ENCODE measurements at regions not wholly inside any gene's neighbourhood (a gene's known extent, or its start where the extent isn't known, plus 50 kb on each side); places are given as distances from the start of the nearest gene placed in this dataset.

DNA sequence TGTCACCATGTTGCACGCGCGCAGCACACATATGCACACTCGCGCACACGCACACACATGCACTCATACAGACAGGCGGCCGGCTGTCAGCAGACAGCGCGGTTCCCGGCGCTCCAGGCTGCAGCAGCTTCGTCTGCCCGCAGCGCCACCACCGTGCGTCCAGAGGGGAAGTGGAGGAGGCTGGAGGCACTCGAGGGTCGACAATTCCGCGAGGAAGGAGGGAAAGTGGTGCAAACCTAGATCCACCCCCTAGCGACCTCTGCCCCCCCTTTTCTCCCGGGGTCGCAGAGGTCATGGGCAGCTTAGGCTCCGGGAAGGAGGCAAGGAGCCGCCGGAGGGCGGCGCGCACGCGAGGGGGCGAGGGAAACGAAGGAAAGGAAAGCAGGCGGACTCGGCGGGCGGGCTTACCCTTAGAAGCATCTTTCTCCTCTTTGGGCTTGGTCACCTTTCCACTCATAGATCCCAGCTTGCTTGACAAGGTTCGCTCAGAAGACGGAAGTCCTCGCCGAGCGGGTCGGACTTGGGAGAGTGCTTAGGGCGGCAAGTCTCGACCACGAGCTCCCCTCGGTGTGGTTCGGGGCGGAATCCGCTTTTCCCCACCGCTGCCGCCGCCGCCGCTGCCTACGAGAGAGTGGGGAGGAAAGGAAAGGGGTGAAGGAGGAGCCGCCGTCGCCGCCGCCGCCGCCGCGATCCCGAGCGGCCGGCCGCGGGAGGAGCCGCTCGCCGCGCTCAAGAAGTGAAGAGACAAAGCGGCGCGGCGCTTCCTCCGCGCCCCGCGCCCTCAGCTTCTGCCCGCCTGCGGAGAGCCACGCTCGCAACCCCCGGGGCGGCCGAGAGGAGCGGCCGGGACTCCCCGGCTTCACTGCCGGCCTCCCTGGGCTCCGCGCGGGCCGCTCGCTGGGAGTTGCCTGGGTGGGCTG is 326.6 kb upstream of the F9 start (continued):
- TF ChIP-seq, protein P1, sequence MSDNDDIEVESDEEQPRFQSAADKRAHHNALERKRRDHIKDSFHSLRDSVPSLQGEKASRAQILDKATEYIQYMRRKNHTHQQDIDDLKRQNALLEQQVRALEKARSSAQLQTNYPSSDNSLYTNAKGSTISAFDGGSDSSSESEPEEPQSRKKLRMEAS (CRISPR knock-in tag; IDR thresholded peaks at IDR 0.05) = peak; percentile 43; the same call in 1 of the 2 replicates
- TF ChIP-seq RBBP5 (IDR thresholded peaks at IDR 0.05; ENCODE audit: borderline replicate concordance, insufficient read depth, low read length, poor library complexity, severe bottlenecking) (peak; percentile 20), RBFOX2 (IDR thresholded peaks at IDR 0.05; ENCODE audit: low read depth, low read length) (peak; percentile 44), PHF8 (IDR thresholded peaks at IDR 0.05; ENCODE audit: borderline replicate concordance, low read length) (peak; percentile 26; the same call in 1 of the 2 replicates), MGA (IDR thresholded peaks at IDR 0.05) (peak; percentile 69), NR2C1 (IDR thresholded peaks at IDR 0.05) (peak; percentile 66), NR2C1 (tag; IDR thresholded peaks at IDR 0.05) (peak; percentile 54), NRF1 (conservative IDR thresholded peaks at IDR 0.05 in 1 of 2, IDR thresholded peaks at IDR 0.05 in 1 of 2) (0 out of 4 replicates have a peak, but pooled peaks of 1 of the 2 experiments have one; percentile 14), POLR2G (IDR thresholded peaks at IDR 0.05; ENCODE audit: low read depth, low read length) (peak; percentile 51; the same call in 1 of the 2 replicates), ZNF384 (IDR thresholded peaks at IDR 0.05; ENCODE audit: low read depth, low read length) (no peak)
- TF ChIP-seq, protein P2, sequence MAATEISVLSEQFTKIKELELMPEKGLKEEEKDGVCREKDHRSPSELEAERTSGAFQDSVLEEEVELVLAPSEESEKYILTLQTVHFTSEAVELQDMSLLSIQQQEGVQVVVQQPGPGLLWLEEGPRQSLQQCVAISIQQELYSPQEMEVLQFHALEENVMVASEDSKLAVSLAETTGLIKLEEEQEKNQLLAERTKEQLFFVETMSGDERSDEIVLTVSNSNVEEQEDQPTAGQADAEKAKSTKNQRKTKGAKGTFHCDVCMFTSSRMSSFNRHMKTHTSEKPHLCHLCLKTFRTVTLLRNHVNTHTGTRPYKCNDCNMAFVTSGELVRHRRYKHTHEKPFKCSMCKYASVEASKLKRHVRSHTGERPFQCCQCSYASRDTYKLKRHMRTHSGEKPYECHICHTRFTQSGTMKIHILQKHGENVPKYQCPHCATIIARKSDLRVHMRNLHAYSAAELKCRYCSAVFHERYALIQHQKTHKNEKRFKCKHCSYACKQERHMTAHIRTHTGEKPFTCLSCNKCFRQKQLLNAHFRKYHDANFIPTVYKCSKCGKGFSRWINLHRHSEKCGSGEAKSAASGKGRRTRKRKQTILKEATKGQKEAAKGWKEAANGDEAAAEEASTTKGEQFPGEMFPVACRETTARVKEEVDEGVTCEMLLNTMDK (IDR thresholded peaks at IDR 0.05; ENCODE audit: borderline replicate concordance, insufficient read depth, low read depth, low read length, poor library complexity, severe bottlenecking) = no peak
